HG03135 (cell line): ENCODE measurements at regions not wholly inside any gene's neighbourhood (a gene's known extent, or its start where the extent isn't known, plus 50 kb on each side); places are given as distances from the start of the nearest gene placed in this dataset.

Experiments used
- ATAC-seq: cut with Tn5 transposase; IDR thresholded peaks from one replicate; pipeline ENCODE4 v1.9.1; 2021; ENCODE audit warnings: mild to moderate bottlenecking, moderate library complexity; ENCODE audit not compliant: unreplicated experiment

DNA sequence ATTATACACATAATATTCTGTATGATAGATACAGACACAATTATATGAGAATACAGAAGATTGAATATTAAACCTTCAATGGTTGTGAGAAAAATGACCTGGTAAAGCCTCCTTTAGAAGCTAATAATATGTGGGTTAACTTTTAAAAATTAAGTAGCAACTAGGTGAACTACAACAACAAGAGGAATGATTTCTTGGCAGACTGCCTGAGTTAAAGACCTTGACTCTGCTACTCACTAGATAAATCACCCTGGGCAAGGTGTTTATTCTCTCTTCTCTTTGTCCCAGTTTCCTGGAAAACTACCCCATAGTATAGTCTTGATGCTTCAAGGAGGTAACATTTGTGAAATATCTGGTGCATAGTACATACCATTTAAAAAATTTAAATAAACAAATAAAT, 519.6 kb upstream of the TENM4 start:
- ATAC-seq = no peak

DNA sequence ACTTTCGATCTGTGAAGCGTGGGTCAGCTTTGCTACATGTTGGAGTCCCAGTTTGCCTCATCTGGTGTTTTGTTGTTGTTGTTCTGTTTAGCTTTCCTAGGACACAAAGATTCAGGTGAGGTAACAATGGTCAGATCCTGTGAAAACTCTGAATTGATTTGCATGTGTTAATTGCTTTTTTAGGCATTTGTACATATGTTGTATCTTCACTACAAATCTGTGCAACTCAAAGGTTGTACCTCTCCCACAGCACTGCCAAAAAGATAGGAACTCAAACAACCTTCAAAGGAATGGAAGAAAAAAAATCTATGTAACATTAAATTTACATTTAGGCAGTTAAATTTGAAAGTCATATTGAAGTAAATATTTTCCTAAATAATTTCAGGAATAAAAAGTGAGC, 518.5 kb upstream of the TENM4 start:
- ATAC-seq = no peak

DNA sequence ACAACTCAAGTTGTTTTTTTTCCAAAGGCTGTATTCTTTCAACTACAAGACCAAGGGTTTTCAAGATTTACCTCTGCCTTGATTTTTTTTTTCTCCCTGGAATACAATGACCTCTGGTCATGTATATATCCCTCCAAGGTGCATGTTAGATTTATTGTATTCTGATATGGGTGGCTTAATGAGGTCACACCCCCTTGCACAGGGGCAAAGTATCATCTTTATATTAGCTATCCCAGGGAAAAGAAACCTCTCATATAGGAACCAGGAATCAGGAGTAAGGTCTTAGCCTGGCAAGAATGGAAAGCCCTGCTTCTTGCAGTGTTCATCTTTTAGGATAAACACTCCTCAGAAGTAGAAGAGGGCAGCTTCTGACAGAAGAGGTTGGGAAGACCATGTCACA, 516.9 kb upstream of the TENM4 start:
- no peak for ATAC-seq

DNA sequence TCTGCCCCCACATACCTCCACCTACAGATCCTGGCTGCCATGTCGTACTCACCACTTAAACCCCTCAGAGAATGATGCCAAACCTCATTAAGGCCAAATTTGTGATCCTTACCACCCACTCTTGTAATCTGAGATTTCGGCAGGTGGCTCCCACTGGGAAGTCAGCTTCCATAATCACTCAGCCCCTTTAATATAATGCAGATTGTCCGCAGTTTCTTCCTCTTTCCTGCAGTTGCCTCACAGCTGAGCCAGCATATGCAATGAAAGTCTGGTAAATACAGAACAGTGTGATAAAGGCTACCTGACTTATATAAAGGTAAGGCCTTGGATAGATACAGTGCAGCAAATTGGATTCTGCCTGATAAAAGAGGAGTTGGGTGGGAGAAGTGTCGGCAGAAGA, 515.2 kb upstream of the TENM4 start:
- ATAC-seq = no peak

DNA sequence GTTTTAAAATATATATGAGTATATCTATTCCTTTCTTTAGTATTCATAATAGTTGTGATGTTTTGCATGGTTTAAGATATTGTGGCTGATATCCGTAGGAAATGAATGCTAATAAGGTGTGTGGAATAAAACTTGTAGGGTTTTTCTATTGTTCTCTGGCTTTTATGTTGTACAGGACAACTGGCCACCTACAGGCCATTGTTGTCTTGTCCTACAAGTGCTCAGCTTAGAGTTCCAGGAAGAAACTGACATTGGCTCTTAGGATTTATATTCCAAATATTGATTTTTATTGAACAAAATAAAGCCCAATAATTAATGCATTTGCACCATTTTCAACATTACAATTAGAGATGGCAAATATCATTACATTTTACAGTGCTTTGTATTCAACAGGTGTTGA, 512.8 kb upstream of the TENM4 start:
- ATAC-seq = no peak

DNA sequence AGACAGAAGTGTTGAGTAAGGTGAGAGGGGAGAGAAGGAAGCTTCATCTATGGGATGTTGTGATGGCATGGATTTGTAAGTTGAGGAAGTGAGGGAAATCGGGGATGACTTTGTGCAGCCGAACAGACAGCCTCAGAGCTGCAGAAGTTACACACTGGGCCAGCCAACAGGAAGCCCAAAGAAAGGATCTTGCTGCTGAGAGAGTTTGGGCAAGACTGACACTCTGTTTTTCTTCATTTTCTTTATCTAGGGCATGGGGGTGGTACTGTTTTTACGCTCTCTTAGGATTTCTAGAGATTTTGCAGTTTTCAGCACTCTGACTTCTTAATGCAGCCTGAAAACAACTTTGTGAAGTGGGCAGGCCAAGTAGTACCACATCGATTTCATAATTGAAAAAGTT, 509.9 kb upstream of the TENM4 start:
- ATAC-seq = no peak

DNA sequence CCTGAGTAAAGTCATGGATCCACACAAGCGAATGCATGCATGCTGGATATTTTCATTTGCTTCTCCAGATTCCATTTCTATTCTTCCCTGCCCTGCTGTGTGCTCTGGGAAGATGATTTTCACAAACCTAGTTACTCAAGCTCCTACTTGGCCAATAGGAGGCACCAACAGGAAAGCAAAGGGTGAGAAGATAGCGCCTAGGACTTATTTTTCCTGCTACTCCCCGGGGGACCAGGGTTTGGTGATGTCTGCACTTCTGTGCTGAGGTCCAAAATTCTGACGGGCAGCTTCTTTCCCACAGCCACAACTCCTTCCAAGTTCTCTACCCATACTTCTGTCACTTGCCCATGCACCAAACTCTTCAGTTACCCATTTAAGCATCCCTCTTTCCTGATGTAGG, 509.3 kb upstream of the TENM4 start:
- no peak for ATAC-seq

DNA sequence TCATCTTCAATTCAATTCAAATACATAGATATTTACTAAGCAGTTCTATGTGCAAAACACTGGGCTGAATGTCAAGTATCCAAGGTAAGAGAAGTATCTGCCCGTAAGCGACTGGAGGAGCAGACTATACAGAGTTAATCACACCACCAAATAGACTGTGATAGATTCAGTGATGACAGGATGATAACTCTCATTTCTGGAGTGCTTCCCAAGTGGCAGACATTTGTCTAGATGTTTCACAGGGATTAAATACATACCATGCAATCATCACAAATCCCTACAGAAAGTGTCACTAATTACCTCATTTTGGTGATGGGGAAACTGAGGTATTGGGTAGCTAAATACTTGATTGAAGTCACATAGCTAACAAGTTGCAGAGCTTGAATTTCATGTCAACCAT, 508.7 kb upstream of the TENM4 start:
- no peak for ATAC-seq

DNA sequence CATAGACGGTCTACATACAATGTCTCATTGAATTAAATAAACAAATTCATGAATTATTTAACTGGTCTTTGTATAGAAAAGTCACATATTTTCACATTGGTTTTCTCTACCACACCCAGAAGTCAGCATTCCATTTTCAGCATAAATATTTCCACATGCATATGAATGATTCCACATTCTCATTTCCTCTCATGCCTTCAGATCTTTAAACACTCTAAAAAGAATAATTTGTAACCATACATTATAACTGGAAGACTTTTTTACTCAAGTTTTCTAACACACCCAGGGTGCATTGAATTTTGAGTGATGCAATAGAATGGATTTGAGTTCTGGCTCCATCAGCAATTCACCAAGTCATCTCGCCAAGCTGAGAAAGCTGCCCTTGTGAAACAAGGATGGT, 501.8 kb upstream of the TENM4 start:
- ATAC-seq = no peak

DNA sequence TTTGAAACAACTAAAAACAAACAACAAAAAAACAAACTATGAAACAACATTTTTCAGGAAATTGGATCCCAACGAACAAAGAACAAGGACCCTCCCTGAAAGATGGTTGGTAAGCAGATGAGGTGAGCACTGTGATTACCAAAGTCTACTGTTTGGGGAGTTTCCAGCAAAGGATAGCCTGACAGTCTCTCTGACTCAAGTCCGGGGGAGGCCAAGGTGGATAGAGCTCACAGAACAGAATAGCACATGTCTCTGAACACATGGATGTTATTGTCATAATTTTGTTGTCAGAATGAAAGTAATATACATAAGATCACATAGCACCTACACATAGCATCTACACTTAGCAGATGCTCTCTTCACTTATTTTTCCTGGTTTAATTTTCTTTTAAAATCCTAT, 501.3 kb upstream of the TENM4 start:
- no peak for ATAC-seq

DNA sequence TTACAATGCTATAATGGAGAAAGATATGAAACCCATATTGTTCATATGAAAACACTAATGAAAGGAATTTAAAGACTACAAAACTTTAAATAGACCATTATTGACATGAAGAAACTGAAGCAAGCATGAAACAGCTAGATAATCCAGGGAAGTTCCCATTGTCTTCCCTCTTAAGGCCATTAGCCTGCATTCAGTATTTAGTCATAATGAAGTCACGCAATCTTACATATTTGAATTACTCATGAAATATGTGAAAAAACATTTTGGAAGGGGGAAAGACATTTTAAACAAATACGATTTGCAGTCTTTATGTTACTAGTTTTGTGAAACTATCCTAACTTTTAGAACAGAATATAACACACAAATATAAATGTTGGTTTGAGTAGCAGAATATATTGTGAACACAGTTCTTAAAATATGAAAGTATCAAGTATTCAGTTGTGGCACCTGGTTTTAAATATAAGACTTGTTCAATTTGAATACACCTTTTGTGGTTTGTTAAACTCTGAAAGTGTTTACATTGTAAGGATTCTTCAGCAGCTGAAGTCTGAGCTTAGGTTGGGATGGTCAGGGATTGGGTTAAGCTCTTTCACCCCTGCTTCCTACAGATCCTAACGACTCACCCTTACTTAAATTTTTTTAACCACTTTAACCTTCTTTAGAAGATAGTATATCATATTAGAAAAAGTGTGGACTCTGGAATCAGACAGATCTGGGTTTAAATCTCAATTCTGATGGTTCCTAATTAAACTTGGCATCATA, 500.3 kb upstream of the TENM4 start:
- ATAC-seq = no peak

DNA sequence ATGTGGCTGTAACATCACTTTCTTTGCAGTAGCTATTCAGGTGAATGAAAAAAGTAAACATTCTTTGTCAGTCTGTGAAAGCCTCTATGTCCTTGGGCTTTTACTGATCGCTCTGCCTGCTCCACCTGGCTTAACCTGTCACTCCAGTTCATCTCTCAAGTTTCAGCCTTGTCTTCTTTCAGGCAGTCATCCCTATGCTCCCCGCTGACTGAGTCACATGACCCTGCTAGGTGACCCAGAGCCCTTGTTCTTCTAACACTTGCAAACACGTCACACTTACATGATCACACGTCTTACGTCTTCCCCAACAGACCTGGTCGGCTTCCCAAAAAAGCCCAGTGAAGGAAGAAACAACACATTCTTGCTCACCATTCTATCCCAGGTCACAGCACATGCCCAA, 499.3 kb upstream of the TENM4 start:
- ATAC-seq = no peak

DNA sequence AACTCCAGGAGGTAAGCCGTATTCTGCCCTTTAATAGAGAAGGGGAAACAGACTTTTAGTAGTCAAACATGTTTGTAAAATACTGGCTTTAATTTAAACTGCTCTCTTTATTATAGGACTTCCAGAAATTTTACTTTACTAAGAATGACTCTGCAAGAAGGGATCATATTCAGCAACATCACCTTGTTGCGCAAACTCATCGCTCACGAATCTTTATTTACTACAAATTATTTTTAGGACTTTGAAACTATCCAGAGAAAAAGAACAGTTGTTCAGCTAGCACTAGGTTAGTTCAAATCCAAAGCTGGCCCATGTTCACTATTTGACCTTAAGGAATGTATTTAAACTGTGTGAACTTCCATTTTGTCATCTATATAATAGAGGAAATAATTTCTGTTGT, 498.3 kb upstream of the TENM4 start:
- ATAC-seq = no peak

DNA sequence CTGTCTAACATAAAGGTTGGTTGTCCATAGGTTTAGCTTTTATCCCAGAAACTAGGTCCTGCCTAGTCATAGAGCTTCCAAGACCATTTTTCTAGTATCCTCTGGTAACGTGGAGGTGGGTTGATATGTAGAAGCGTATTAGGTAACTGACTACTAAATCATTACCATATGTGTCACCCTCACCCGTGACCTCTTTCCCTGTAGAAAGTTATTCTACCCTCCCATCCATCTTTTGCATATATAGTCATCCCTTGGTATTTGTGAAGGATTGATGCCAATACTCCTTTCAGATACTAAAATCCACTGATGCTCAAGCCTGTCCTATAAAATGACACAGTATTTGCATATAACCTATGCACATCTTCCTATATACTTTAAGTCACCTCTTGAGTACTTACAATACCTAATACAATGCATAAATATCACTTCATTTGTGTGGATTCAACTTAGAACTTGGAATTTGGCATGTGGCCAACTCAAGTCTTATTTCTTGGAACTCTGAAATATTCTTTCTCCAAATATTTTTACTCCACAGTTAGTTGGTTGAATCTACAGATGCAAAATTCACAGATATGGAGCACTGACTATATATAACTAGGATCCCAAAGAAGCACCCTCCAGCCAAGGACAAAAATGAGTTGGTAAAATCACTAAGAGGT, 497.0 kb upstream of the TENM4 start:
- ATAC-seq = no peak

DNA sequence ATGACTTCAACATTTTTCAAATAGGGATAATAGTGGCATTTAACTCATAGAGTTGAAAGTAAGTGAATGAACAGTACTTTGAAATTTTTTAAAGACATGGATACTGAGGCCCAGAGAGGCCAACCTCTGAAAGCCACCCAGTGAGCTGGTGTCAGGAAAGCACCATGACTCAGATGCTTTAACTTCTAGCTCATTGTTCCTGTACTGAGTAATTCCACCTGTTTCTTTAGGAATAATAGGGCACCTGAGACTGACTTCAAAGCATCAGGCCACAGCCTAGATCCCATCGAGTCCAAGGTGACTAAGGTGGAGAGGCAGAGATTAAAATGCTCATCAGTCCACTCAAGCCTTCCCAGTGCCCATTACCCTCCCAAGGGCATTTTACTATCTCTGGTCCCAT, 491.8 kb upstream of the TENM4 start:
- ATAC-seq = no peak

DNA sequence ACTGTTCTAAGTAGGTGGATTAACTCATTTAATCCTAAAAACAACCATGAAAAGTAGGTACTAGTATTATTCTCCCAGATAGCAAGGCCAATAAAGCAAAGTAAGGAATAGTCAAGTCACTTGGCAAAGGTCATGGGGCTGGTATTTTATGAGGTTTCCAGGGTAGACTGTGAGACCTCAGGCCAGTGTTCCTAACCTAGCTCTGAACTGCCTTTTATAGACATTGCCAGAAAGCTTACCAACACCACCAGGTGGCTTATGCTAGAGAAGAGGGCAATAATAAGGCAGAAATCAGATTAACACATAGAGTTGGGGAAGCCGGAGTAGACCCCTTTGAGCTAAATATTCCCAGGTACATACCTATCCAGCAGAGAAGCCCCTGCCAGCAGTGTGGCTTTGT, 490.9 kb upstream of the TENM4 start:
- no peak for ATAC-seq

DNA sequence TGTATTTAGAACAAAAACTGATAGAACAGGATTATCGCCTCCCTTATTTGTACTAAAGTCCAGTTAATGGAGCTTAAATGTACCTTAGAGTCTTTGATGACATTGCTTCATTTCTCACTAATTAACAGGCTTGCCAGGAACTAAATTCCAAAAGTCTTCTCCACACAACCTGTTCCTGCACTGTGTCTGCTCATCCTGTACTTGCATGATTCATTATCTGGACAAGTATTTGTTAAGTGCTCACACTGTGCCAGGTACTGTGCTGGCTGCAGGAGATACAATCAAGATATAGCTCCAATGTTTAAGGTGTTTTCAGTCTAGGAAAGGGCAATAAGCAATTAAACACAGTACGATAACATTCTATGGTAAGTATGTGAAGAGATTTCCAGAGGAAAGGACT, 485.9 kb upstream of the TENM4 start:
- ATAC-seq = no peak

DNA sequence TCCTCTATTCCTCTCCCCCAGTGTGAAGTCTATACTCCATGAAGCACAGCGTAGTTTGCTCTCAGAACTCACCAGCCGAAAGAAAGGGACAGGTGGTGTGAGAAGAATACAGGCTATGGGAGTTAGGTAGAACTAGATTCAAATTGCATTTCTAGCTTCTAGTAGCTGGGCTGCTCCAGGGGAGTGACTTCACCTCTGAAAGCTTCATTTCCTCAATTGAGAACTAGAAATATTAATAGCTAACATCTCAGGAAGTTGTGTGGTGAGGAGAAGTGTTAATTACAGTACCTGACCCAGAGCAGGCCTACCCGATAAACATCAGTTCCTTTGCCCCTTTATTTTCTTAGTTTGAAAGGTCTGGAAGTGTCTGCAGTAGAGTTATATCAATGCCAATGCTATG, 484.7 kb upstream of the TENM4 start:
- peak; percentile 93 for ATAC-seq

DNA sequence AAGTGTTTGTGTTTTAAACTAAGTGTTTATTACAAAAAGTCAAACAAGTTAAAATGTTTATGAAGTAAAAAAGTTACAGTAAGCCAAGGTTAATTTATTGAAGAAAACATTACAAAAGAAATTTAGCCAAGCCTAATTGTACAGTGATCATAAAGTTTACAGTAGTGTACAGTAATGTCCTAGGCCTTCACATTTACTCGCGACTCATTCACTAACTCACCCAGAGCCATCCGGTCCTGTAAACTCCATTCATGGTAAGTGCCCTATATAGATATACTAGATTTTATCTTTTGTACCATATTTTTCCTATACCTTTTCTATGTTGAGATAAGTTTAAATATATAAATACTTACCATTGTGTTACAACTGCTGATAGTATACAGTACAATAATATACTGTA, 481.8 kb upstream of the TENM4 start:
- no peak for ATAC-seq

DNA sequence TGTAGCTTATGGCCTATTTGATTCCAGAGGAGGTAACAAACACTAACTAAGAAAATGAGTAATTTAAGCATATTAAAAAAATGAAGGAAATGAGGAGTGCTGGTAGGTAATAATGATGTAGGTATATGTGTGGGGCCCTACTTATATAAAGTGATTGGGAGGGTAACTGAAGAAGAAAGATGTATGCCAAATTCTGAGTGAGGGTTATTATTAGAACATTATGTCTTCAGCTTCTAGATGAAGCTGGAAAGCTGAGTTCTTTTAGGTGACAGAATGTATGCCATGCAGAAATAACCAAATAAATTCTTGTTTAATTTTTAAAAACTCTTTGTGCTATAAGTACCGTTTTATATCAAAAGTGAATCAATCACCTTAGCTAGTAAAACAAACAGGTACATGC, 479.6 kb upstream of the TENM4 start:
- ATAC-seq = no peak

DNA sequence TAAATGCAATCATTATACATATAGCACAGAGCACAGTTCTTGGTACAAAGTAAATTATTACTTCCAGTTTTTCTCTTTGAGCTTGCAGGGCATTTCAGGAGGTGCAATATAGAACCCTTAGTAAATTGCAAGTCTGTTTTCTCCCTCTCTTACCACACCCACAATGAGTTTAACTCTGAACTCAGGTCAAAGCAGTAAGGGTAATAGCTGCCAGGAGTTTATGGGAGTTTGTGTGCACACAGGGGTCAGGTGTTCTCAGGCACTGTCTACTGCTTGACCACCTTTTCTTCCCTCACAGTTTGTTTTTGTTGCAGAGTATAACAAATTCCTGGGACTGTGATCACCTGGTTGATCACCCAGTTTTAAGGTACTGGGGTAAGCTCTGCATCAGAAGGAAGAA, 478.5 kb upstream of the TENM4 start:
- no peak for ATAC-seq

DNA sequence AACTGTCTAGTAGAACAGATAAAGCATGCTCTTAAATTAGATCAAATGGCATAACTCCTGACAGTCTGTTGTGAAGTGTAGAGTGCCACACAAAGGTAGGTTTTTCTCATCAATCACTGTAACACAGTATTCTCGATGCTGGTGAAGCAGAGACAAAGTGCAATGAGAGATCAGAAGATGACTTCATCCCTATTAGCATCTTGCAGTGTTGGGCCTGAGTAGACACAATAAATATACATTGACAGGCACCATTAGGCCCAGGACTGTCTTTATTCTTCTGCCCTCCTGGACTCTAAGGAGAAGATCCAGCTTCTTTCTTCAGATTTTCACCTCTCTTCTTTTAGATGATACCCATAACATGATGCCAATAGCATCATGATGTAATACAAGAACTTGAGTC, 478.0 kb upstream of the TENM4 start:
- ATAC-seq = no peak

DNA sequence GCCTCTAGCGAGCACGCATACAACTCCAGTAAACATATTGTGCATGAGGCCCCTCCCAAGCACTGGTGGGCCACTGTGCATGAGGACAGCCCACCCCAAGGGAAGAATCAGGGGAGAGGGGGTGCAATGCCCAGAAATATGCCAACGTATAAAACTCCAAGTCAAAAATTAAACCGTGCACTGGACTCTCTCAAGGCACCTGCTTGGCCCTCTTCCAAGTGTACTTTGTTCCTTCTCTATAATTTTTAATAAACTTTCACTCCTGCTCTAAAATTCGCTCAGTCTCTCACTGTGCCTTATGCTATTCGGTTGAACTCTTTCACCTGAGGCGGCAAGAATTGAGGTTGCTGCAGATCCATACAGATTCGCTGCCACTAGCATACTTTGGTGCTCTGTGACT, 465.3 kb upstream of the TENM4 start:
- no peak for ATAC-seq
